Body of pancreas (tissue), 4 donors: ENCODE measurements at regions not wholly inside any gene's neighbourhood (a gene's known extent, or its start where the extent isn't known, plus 50 kb on each side); places are given as distances from the start of the nearest gene placed in this dataset.

Experiments used
- CTCF ChIP-seq, 7 experiments: fragments of 450-650 bp in 4 of 7; fragments of 200-600 bp in 3 of 7; sonication (generic) in 3 of 7; IDR thresholded peaks; one replicate each; pipeline ENCODE4 v1.5.1; 2016 to 2019; ENCODE audit warnings: antibody characterized with exemption in 7 of 7
- POLR2A ChIP-seq, 3 donors: fragments of 450-650 bp; IDR thresholded peaks; one replicate each; pipeline ENCODE4 v1.6.1; 2016; ENCODE audit warnings: antibody characterized with exemption in 3 of 3, mild to moderate bottlenecking in 2 of 3

- TF ChIP-seq POLR2A (IDR thresholded peaks at IDR 0.05) (no peak), CTCF (IDR thresholded peaks at IDR 0.05) (no peak)
Observed at GRCh38 chr7:118429141-118429540, 204.6 kb downstream of the ANKRD7 start.
